OCI-LY1 (cell line): ENCODE measurements at regions not wholly inside any gene's neighbourhood (a gene's known extent, or its start where the extent isn't known, plus 50 kb on each side); places are given as distances from the start of the nearest gene placed in this dataset.

ENCODE experiments used
- CTCF ChIP-seq: fragments of 200-600 bp; sonication (generic), shearing (Covaris generic); IDR thresholded peaks from 2 replicates; pipeline ENCODE4 v1.5.1; 2017; ENCODE audit warnings: mild to moderate bottlenecking, antibody characterized with exemption, low read length, moderate library complexity, mixed read lengths
- EZH2 ChIP-seq: fragments of 200-600 bp; sonication (generic), shearing (Covaris generic); IDR thresholded peaks from 2 replicates; pipeline ENCODE4 v1.8.0; 2017; ENCODE audit warnings: borderline replicate concordance, mixed run types, mild to moderate bottlenecking, antibody characterized with exemption, low read length, moderate library complexity, mixed read lengths

DNA sequence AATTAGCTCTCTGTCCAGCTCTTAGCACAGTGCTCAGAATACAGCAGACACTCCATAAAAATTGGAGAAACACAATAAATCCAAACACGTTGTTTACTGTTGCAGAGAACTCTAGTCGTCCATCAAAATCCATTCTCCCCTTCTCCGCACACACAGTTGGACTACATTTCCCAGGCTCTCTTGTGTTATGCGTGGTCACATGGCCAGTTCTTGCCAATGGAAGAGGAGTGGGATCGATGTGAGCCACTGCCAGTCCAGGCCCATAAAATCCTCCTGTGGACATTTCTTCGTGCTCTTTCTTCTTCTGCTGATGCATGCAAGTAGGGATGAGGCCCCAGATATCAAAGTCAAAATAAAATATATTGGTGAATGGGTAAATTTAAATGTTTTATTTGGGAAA, 114.3 kb upstream of the FMN2 start:
- no peak for TF ChIP-seq EZH2
- TF ChIP-seq CTCF = no peak
